Stimulated activated CD4-positive, alpha-beta T cell treated with anti-CD3 and anti-CD28 coated beads, Interleukin-2, amount 100 ng/mL, for 4 hours (primary cell): ENCODE measurements at regions not wholly inside any gene's neighbourhood (a gene's known extent, or its start where the extent isn't known, plus 50 kb on each side); places are given as distances from the start of the nearest gene placed in this dataset.
"Not testable (repeated sequence)": the region's sequence is repeated elsewhere in the genome, so short reads cannot be mapped to it uniquely, and the experiment has no call there.

Experiments
- DNase-seq: peaks from one replicate; pipeline ENCODE4 v3.0.0-alpha.2; 2020; ENCODE audit warnings: low read depth

DNA sequence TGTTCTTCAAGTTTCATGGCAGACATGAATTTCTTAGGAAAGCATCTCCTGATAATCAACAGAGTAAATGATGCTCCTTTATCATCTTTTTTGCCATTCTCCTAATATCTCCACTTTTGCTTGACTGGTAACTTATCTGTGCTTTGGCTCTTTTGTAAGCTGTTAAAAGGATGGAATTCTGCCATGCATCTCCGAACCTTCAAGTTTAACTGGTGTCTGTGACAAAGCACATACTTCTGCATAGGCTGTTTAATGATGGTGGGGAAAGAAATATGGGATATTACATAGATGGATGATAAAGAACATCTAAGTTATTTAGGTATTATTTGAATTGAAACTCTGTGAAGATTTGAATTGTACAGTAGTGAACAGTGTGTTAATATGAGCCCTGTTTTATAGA is 866.9 kb upstream of the SLITRK1 start:
- no peak for DNase-seq

DNA sequence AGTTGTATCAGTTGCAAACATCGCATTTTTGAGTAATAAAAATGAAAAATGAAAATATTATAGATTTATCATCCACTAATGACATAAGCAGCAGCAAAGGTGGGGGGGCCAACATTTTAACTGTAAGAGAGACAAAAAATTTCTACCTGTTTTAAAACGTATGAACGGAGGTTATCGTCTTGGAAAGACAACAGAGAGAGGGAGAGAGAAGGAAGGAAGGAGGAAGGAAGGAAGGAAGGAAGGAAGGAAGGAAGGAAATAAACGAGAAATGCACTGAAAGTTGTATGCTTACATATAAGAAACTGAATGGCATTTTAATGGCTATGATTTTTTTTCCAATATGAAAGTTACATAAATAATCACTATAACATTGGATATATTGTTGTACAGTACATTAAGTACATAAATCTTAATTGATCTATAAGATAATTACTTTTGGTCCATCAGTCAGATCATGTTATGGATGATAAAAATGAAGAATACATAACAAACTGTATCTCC is 862.8 kb upstream of the SLITRK1 start:
- no peak for DNase-seq

DNA sequence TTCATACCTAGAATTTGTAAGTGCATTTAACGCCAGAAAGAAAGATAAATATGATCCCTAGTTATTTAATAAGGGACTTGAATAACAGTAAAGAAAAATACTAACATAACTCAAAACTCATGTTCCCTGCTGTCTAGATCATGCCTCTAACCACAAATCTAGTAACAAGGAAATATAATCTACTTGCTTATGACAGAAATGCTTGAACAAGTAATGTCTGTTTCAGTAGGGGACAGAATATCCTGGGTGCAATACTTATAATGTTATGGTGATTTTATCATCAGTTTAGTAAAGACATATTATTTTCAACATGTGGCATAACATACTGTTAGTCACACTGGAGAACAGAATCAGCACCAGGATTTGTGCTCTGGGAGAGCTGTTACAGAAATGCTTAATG is 861.9 kb upstream of the SLITRK1 start:
- DNase-seq, result no peak

DNA sequence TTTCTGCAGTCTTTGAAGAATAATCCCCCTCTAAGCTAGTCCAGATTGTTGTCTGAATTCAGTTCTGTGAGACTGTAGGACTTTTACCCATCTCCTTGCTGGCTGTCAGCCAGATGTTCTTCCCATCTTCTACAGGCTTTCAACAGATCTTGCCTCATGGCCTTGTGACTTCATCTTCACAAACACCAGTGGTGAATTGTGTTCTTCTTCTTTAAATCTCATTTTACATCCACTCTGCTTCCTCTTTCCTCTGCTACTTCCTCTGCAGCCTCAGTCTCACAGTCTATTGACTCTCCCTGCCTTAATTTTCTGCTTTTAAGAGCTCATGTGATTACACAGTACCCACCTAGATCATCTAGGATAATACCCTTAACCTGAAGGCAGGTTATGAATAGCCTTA is 859.0 kb upstream of the SLITRK1 start:
- no peak for DNase-seq

DNA sequence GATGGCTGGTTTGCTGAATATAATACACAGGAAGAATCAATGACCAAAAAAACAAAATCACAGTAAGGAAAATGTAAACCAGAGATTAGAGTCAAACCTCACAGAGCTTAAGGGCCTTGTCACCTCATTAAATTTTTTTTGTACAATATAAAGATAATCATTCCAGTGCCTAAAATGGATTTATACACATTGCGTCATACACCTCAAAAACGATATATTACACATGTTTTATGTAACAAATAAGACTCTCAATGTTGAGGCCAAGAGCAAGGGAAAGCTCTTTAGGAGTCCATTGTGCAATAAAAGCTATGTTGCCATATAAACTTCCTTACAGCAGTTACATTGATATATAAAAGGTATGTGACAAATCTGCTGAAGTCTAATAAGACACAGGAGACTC is 856.7 kb upstream of the SLITRK1 start:
- no peak for DNase-seq

DNA sequence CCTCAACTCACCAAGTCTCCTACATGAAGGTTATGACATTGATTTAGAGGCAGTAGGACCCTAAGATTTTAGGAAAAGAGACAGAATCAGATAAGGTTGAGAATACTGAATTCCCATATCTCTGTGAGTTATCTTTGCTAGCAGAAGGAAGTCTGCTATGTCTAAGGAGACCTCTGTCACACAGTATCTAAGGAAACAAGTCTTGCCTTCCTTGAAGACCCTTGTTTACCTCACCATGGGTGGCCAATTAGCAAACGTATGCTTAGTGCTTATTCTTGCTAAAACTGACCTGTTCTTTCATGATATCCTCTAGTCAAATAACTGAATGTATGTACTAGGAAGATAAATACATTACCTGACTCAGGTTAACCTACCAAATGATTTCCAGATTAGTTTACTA is 855.4 kb upstream of the SLITRK1 start:
- DNase-seq, result no peak

DNA sequence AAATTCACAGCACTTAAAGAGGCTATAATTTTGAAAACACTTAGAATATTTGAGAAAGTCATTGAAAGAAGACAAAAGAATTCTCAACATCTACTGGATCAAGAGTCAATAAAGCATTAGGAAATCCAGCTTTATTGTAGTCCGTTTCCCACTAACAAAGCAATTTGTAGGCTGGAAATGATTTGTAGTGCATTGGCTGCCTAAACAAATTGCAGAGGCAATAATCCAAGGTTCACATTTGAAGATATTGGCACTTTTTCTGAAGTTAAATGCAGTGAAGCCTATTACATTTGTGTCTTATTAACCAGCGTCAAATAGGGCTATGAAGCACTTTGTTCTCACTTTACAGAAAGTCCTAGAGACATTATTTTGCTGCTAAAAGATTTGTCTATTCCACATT is 848.1 kb upstream of the SLITRK1 start:
- no peak for DNase-seq

DNA sequence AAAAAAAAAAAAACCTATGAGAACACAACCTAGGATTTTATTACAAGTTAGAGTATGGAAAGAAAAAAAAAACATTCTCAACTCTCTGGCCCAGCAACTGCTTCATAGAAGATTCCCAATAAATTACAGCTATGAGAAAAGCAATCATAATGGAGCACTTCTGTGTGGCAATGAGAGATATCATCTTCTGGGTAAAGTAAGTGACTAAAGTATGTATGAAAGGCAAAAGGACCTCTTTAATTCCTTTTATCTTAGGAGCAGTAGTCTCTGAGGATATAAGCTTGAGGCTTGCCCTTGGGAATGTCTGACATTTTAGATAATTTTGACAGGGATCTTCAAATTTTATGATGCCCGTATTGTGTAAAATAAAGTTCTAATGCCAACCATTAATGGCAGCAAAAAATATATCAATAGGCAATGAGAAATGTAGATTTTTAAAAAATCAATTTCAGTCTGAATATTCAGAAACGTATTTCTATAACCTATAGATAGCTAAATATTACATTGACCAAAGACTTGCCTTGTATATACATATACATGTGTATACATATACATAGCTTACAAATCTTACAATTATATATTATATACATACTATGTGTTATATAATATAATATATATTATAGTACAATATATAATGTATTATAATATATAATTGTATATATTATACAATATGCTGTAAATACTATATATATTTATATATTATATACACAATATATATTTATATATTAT is 823.9 kb upstream of the SLITRK1 start:
- no peak for DNase-seq

DNA sequence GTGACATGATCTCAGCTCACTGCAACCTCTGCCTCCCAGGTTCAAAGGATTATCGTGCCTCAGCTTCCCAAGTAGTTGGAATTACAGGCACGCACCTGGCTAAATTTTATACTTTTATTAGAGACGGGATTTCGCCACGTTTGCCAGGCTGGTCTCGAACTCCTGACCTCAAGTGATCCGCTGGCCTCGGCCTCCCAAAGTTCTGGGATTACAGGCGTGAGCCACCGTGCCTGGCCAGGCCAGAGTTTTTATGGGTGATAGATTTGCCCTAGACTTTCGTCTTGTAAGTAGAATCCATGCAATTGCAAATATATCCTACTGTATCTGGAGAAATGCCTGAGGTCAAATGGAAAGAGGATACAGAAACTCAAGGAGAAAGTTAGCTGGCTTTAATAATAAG is 819.9 kb upstream of the SLITRK1 start:
- DNase-seq, result no peak

DNA sequence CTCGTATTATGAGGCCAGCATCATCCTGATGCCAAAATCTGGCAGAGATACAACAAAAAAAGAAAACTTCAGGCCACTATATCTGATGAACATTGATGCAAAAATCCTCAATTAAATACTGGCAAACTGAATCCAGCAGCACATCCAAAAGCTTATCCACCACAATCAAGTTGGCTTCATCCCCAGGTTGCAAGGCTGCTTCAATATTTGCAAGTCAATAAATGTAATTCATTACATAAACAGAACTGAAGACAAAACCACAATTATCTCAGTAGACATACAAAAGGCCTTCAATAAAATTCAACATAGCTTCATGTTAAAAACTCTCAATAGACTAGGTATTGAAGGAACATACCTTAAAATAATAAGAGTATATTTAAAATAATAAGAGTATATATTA is 815.3 kb upstream of the SLITRK1 start:
- DNase-seq, result not testable (repeated sequence)

DNA sequence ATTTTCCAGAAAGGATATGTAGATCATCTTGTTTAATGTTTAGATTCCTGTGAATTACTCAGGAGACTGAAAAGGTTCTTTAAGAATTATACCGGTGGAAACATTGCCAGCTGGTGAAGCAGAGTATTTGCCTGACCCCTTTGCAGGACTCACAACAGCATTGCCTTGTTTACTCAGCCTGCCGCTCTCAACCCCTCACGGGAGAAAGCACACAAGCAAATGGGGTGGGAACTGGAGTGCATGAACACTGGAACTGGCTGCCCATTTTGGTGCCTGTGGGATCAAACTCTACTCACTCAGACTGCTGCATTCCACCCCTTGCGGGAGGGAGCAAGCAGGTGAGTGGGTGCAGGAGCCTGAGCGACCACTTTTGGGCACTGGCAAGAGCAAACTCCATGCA is 804.7 kb upstream of the SLITRK1 start:
- no peak for DNase-seq

DNA sequence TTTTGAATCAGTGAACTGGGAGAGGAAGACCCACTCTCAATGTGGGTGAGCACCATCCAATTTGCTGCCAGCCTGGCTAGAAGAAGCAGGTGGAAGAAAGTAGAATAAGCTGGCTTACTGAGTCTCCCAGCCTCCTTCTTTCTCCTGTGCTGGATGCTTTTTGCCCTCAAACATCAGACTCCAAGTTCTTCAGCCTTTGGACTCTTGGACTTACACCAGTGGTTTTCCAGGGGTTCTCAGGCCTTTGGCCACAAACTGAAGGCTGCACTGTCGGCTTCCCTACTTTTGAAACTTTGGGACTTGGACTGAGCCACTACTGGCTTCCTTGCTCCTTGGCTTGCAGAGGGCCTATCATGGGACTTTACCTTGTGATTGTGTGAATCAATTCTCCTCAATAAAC is 804.2 kb upstream of the SLITRK1 start:
- no peak for DNase-seq

DNA sequence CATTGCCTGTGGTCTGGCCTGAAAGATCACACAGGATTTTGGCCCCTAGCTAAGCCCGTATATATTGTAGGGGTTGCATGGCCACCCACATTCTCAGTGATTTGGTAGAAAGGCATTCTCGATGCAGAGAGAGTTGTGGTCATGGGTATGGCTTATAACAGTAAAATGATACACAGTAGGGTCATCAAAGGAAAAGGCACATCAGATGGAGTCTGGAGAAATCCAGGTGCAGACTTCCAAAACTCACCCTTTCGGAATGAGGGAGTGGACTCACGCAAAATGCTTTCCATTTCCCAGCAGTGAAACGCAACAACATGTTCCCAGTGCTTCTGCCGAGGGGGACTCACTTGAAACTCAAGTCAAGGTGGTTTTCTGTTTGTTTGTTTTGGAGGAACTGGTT is 802.5 kb upstream of the SLITRK1 start:
- DNase-seq, result no peak

DNA sequence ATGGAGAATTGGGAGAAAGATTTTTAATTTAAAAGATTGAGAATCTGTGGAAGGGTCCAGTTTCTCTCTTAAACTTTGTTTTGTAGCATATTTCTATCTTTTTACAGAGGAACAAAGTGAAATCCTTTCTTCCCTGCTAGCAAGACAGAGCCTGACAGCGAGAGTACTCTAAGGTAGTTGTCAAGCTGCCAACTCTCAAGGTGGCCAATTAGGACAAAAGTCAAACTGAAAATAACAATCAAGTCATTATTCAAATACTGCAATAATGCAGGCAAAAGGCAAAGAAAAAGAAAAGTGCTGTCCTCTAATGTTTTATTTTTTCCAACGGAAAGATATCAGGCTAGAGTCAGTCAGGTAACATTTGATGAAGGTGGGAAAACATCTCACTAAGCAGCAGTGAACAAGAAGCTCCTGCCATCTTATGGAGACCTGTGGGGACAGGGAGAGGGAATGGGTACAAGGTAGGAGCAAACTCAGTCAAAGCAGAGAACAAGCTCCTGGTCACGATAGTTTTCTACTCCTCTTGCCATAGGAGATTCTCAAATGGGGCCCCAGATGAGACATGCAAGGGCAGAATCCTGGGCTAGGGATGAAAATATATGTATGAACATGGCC is 801.9 kb upstream of the SLITRK1 start:
- no peak for DNase-seq

DNA sequence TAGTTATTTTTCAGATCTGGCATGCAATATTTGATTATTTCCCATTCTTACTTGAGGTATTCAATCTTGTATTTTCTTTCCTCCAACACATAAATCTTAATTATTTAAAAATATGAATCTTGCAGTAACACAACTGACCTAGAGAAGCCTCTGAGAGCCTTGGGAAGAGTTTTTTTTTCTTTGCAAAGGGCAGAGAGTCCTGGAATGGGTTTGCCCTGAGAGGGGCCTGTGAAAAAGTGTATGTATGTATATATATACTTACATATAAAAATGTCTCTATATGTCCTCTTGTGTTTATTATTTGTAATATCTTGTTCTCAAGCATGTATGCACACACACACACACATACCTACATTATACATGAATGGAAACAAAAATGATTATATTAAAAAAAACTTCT is 801.2 kb upstream of the SLITRK1 start:
- no peak for DNase-seq

DNA sequence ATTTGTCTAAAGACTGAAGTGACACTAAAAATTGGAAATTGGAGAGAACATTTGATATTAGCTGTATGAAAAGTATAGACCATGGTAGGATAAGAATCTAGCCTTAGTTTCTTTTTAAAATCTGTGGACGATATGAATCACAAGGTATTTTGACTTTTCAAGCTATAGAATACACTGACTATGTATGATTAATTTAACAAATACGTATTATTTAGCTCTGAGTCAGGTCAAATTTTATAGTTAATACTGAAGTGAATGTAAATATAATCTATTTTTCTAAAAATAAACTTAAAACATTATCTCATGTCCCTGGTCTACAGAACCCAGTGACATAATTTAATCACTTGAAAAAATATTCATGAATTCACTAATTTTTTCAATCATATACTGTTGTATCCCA is 795.6 kb upstream of the SLITRK1 start:
- DNase-seq, result no peak

DNA sequence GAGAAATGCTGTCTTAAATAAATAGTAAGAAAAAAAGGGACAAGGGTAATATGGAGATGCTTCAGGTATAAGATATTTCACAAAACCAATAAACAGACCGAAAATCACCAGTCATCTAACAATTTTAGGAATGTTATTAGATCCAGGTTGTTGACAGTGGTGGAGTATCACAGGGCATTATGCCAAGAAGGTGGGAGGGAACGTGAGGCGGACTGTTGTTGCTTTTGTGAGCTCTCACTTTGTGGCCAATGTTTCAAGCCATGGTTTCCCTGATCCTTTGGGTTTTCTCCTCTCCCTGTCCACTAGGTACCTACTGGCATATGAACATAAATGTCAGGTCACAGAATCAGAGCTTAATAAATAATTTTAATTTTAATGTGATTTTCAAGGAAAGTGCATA is 790.3 kb upstream of the SLITRK1 start:
- no peak for DNase-seq

DNA sequence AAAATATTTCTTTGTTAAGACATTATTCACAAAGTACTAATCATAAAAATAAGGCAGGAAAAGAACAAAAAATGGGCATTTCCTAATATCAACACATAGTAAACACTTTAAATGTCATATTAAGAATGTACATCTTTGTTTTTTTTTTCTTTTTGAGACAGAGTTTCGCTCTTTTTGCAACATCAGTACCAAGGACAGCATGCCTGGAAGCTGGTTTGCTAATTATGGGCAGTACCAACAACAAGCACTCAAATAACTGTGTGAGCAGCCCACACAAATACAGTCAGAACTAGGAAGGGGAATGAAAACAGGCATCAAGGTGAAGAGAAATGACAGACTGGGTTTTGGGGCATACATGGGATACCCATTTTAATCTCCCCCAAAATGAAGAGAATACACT is 788.0 kb upstream of the SLITRK1 start:
- no peak for DNase-seq

DNA sequence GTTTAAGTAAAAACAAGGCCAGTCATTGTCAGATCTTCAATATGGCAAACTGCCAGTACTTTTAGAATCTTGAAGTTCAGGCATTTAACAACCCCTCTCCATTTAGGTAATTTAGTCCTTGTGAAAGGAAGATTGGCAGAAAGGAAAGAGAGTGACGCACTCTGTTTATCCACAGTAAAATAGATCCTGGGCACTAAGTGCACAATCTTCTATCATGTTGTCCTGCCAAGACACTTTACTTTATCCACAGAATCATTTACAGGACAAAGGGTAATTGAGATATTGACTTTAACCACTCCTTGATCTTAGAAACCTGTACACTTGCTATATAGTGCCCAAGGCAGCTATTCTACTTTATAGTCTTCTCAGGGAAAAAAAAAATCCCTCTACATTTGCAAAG is 786.4 kb upstream of the SLITRK1 start:
- no peak for DNase-seq

DNA sequence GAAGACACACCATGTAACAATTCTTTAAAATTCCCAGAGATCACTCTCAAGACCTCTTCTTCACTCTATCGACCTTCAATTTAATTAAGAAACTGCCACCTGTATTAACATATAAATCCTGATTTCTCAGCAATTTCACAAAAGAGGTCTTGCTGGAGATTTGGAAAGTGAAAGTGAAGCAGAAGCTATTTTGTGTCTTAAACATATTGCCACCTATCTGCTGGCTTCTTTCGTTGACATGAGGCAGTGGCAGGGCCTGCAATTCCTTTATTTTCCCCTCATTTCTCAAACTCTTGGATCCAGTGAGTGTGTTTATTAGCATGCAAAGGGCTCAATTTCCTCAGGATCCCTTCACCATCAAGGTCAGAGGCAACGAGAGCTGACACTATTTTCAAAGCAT is 780.2 kb upstream of the SLITRK1 start:
- no peak for DNase-seq

DNA sequence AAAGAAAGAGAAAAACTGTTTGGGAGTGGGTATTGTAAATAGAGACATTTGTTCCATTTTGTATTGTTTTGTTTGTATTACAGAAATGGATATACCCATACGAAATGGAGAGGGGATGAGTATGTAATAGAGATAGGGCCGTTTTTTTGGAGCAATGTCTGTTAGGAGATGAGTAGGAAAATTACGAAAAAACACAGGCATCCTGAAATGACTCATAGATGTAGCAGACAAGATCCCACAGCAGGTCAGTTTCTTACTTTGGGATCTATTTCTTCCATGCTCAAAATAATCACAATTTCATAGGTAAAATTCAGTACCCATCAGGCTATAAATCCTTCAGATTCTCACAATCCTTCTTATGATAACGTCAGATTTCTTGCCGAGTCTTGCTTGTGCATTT is 779.4 kb upstream of the SLITRK1 start:
- DNase-seq, result no peak

DNA sequence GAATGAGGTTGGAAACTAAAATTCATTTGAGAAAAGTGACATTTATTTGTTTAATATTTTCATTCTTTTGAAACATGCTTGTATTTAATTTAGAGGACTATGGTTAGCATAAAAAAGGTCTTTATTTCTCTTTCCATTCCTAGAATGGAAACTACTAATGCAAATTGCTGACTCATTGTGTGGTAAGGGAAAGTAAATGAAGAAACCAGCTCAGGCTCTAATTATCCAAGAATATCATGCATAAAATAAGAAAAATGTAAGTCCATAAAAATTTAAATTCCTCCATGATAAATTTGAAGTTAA is 777.0 kb upstream of the SLITRK1 start:
- DNase-seq, result no peak

DNA sequence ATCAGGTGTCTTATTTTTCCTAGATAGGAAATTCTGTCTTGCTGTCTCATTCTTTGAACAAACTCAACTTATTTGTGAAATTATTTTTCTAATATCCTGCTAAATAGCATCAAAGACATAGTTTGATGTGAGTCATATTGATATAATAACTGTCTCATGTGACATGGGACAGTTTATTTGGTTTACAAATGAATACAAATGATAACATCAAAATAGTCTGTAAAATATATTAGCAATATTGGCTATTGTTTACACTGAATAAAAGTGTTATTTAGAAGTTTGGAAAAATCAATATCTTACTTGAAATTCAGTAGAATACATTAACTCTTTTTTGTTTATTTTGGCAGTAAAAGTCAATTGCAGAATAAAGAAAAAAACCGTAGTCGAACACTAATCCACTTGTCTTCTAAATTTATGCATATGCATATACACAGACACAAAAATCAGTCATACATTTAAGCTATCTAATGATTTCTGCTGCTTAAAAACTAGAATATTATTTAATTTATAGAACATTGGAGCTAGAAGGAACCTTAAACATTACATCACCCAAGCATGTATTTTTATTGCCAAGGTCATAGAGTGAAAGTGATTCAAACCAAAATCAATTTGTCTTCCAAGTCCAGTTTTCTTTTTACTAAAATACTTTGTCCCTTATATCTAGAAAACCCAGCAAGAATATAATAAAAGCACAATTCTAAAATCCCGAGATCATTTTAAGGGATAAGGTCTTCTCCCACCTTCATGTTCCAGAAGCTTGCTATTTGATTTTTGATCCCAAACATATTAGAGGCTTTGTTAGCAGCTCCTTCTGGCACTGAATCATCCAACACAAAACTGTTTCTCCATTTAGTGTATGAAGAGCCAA is 776.5 kb upstream of the SLITRK1 start:
- no peak for DNase-seq
